ENCODE measurements at regions not wholly inside any gene's neighbourhood (a gene's known extent, or its start where the extent isn't known, plus 50 kb on each side); places are given as distances from the start of the nearest gene placed in this dataset.

DNA sequence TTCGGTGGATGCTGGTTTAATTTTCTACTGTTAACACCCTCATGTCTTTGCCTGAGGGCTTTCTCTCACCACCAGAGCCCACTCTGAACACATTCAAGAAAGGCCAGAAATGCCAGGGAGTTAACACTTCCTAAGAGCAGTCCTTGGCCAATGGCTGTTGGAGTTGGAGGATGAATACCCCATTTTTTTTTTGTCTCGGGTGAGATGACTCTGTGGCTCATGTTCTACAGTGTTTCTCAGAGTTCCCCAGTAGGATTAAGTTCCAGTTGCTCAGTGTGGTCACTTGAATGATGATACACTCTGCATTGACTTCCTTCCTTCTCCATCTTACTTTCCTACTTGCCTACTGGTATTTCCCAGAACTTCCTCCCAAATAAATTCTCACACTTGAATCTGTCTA is 65.8 kb downstream of the FOS start:
- H2BK20ac ChIP-seq (ENCODE audit: low read depth, low read length) = no peak overlapping the region
- intact Hi-C loops (cut with micrococcal nuclease) (no loop called here), in situ Hi-C loops (cut with MboI; ENCODE audit: low sequenced_read_pairs) (no loop called here), dilution Hi-C loops (cut with HindIII; ENCODE audit: low sequenced_read_pairs, unreplicated experiment) (no loop called here)
- no peak overlapping the region for H2AK9ac ChIP-seq (replicated peaks; ENCODE audit: low read depth, low read length, poor library complexity)
- H3K79me1 ChIP-seq (ENCODE audit: low read depth in 1 of 2, low read length in 2 of 2) = no peaks in the 10 kb centered on the region
- H3K4me3 ChIP-seq (ENCODE audit: insufficient read depth, low read depth, low read length) = no peak overlapping the region
- H3K56ac ChIP-seq (ENCODE audit: extremely low read depth, insufficient read depth, low read length) = no peak overlapping the region
- DNase-seq (no peak), ATAC-seq (ENCODE audit: low read depth) (no peak)
- no peak overlapping the region for H3K18ac ChIP-seq (ENCODE audit: low read depth, low read length)
- TF ChIP-seq RAD21 (IDR thresholded peaks at IDR 0.05; ENCODE audit: low read length) = no peak
- TF ChIP-seq RCOR1 (IDR thresholded peaks at IDR 0.05; ENCODE audit: insufficient replicate concordance, low read length) = no peak
- POLR2A ChIA-PET (ENCODE audit: unreplicated experiment) = interaction anchor here (0.7 kb wide), 1 partner anchor 12 kb away, joined by 7 read pairs; no protein-coding TSS in a partner anchor
- H4K20me1 ChIP-seq (ENCODE audit: insufficient read depth, low read length) = no peaks in the 10 kb centered on the region
- H2AK5ac ChIP-seq (ENCODE audit: low read depth, low read length) = no peak overlapping the region
- no peak overlapping the region for H2AFZ ChIP-seq (replicated peaks; ENCODE audit: low read length, poor library complexity)
- no peaks in the 10 kb centered on the region for H3K4me1 ChIP-seq (ENCODE audit: control insufficient read depth, insufficient read depth, low read length)
- H3K4me2 ChIP-seq (ENCODE audit: low read depth, low read length) = no peak overlapping the region
- H3K9me3 ChIP-seq (ENCODE audit: control insufficient read depth, insufficient read depth, low read length) = peaks cover 5% of the 10 kb centered on the region; the same call in 1 of the 2 replicates
- H2BK15ac ChIP-seq (ENCODE audit: low read depth, low read length) = no peak overlapping the region
- no CpG with 5 or more reads among the region's 2 CpGs for WGBS, 2 experiments (ENCODE audit: extremely low coverage in 2 of 2, insufficient read length in 1 of 2)
- no peak overlapping the region for H4K5ac ChIP-seq (ENCODE audit: low read depth, low read length)
- no peak overlapping the region for H2BK5ac ChIP-seq (ENCODE audit: low read depth, low read length, poor library complexity, severe bottlenecking)
- H3K27me3 ChIP-seq (ENCODE audit: control insufficient read depth, insufficient read depth, low read length) = peaks cover 52% of the 10 kb centered on the region
- no peak overlapping the region for H3K14ac ChIP-seq (replicated peaks; ENCODE audit: low read depth, low read length)
- BruUV-seq (replicated peaks) = no TSS peak
- H2BK120ac ChIP-seq (ENCODE audit: low read depth, low read length) = no peak overlapping the region
- no peaks in the 10 kb centered on the region for H3K9me1 ChIP-seq (ENCODE audit: insufficient read depth, low read length)
- H3K9ac ChIP-seq (ENCODE audit: low read depth, low read length) = no peak overlapping the region
- H3K27ac ChIP-seq (ENCODE audit: insufficient read depth, low read length) = no peak overlapping the region
- H4K91ac ChIP-seq (ENCODE audit: insufficient read depth, low read depth, low read length) = no peak overlapping the region
- no peak overlapping the region for H4K8ac ChIP-seq (ENCODE audit: low read depth in 2 of 2, low read length in 2 of 2)
- CTCF ChIA-PET = no interaction called here
- H3K4ac ChIP-seq (ENCODE audit: low read depth, low read length) = no peak overlapping the region
- H3K23ac ChIP-seq (ENCODE audit: low read depth, low read length) = no peak overlapping the region
- no peaks in the 10 kb centered on the region for H3K36me3 ChIP-seq (ENCODE audit: control insufficient read depth, insufficient read depth, low read length)
